Ishikawa (cell line): ENCODE measurements at regions not wholly inside any gene's neighbourhood (a gene's known extent, or its start where the extent isn't known, plus 50 kb on each side); places are given as distances from the start of the nearest gene placed in this dataset.

ENCODE experiments used
- CEBPB ChIP-seq: IDR thresholded peaks from 2 replicates; pipeline ENCODE4 v1.6.1; 2012
- CREB1 ChIP-seq: IDR thresholded peaks from 2 replicates; pipeline ENCODE4 v1.6.1; 2012; ENCODE audit warnings: low read depth
- EGR1 ChIP-seq: IDR thresholded peaks from 2 replicates; pipeline ENCODE4 v1.6.1; 2012
- EP300 ChIP-seq: IDR thresholded peaks from 2 replicates; pipeline ENCODE4 v1.6.1; 2012; ENCODE audit warnings: borderline replicate concordance
- RAD21 ChIP-seq: IDR thresholded peaks from 2 replicates; pipeline ENCODE4 v1.6.1; 2012; ENCODE audit warnings: low read depth
- TAF1 ChIP-seq: IDR thresholded peaks from 2 replicates; pipeline ENCODE4 v1.6.1; 2012; ENCODE audit warnings: low read depth, mild to moderate bottlenecking
- TEAD4 ChIP-seq: IDR thresholded peaks from 2 replicates; pipeline ENCODE4 v1.6.1; 2012
- ZBTB7A ChIP-seq: IDR thresholded peaks from 2 replicates; pipeline ENCODE4 v1.6.1; 2012; ENCODE audit warnings: low read depth
- TF ChIP-seq, protein P1 (sequence below): IDR thresholded peaks from 2 replicates; pipeline ENCODE4 v1.6.1; 2012; ENCODE audit warnings: low read depth, mild to moderate bottlenecking

DNA sequence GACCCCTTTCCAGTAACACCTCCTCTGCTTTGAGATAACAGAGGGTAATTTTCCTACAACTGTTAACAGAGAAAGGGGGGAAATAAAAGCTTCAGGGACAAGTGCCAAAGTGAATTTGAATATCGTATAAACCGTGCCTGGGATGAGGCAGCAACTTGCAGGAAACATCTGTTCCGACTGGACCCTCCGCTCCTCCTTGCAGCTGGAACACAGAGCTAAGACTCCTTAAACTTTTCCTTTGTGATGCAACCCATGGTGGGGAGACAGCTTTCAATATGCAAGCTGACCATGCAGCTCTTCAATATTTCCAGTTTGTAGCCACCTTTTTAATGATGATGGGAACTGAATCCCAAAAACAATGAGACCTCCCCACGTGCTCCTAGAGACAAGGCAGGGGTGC, 432.6 kb downstream of the ZNF536 start:
- TF ChIP-seq EP300 (no peak), TAF1 (no peak), EGR1 (no peak), RAD21 (no peak), TEAD4 (no peak), ZBTB7A (no peak), CREB1 (no peak), CEBPB (no peak)
- TF ChIP-seq, protein P1, sequence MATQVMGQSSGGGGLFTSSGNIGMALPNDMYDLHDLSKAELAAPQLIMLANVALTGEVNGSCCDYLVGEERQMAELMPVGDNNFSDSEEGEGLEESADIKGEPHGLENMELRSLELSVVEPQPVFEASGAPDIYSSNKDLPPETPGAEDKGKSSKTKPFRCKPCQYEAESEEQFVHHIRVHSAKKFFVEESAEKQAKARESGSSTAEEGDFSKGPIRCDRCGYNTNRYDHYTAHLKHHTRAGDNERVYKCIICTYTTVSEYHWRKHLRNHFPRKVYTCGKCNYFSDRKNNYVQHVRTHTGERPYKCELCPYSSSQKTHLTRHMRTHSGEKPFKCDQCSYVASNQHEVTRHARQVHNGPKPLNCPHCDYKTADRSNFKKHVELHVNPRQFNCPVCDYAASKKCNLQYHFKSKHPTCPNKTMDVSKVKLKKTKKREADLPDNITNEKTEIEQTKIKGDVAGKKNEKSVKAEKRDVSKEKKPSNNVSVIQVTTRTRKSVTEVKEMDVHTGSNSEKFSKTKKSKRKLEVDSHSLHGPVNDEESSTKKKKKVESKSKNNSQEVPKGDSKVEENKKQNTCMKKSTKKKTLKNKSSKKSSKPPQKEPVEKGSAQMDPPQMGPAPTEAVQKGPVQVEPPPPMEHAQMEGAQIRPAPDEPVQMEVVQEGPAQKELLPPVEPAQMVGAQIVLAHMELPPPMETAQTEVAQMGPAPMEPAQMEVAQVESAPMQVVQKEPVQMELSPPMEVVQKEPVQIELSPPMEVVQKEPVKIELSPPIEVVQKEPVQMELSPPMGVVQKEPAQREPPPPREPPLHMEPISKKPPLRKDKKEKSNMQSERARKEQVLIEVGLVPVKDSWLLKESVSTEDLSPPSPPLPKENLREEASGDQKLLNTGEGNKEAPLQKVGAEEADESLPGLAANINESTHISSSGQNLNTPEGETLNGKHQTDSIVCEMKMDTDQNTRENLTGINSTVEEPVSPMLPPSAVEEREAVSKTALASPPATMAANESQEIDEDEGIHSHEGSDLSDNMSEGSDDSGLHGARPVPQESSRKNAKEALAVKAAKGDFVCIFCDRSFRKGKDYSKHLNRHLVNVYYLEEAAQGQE: no peak
